H1 (cell line): ENCODE measurements at regions not wholly inside any gene's neighbourhood (a gene's known extent, or its start where the extent isn't known, plus 50 kb on each side); places are given as distances from the start of the nearest gene placed in this dataset.

Experiments used
- CTCF ChIA-PET: fragments of 300-600 bp; sonication (Branson Sonifier 250); formaldehyde crosslinking; loops from one replicate; lab custom pipeline; 2021; ENCODE audit not compliant: partially characterized antibody; lab: Charles Lee
- POLR2A ChIA-PET: fragments of 300-600 bp; sonication (Branson Sonifier 250); formaldehyde crosslinking; loops from one replicate; lab custom pipeline; 2021; ENCODE audit warnings: inconsistent platforms; ENCODE audit not compliant: partially characterized antibody; lab: Charles Lee
- DNase-seq, 2 experiments: peaks; one replicate each; pipeline versions ENCODE4 v3.0.0 to v3.0.0-alpha.2; 2010 to 2022; ENCODE audit warnings: low spot score in 2 of 2, low read depth in 1 of 2, mixed read lengths in 1 of 2
- FAIRE-seq: peaks from 2 replicates; lab custom pipeline; 2011; peaks lifted over from hg19 to GRCh38; lab: Jason Lieb, UNC
- H2AFZ ChIP-seq: 2 replicates; pipeline ENCODE4 v1.8.1; 2012; ENCODE audit warnings: low read length, inconsistent platforms
- H2AK5ac ChIP-seq: 2 replicates; pipeline ENCODE4 v1.6.1; 2013; ENCODE audit warnings: low read depth, low read length
- H2BK120ac ChIP-seq: replicated peaks from 2 replicates; pipeline ENCODE3; 2013; ENCODE audit warnings: low read depth, low read length, inconsistent platforms
- H2BK12ac ChIP-seq: 2 replicates; pipeline ENCODE4 v1.6.1; 2013; ENCODE audit warnings: low read depth, low read length
- H2BK15ac ChIP-seq: 2 replicates; pipeline ENCODE4 v1.6.1; 2013; ENCODE audit warnings: low read length
- H2BK20ac ChIP-seq: 2 replicates; pipeline ENCODE4 v1.6.1; 2013; ENCODE audit warnings: low read length
- H2BK5ac ChIP-seq: 2 replicates; pipeline ENCODE4 v1.6.1; 2013; ENCODE audit warnings: low read depth, low read length
- H3K14ac ChIP-seq: 2 replicates; pipeline ENCODE4 v1.6.1; 2013; ENCODE audit warnings: inconsistent platforms; ENCODE audit not compliant: insufficient read length
- H3K18ac ChIP-seq: 2 replicates; pipeline ENCODE4 v1.6.1; 2013; ENCODE audit warnings: low read length; ENCODE audit errors: extremely low read depth
- H3K23ac ChIP-seq: 2 replicates; pipeline ENCODE4 v1.6.1; 2013; ENCODE audit warnings: inconsistent platforms; ENCODE audit not compliant: insufficient read length
- H3K23me2 ChIP-seq: 2 replicates; pipeline ENCODE4 v1.6.1; 2013; ENCODE audit warnings: low read depth, low read length
- H3K27ac ChIP-seq: 2 replicates; pipeline ENCODE4 v1.6.1; 2011; ENCODE audit warnings: low read depth, low read length, inconsistent platforms
- H3K27me3 ChIP-seq, 4 experiments: replicated peaks in 1 of 4; 1 replicate in 1 of 4; 2 replicates in 3 of 4; pipeline versions ENCODE4 v1.6.1 to v1.8.1; 2011 to 2013; ENCODE audit warnings: low read length in 3 of 4, mild to moderate bottlenecking in 3 of 4, inconsistent platforms in 2 of 4, mixed read lengths in 2 of 4, moderate library complexity in 1 of 4; ENCODE audit not compliant: control insufficient read depth in 3 of 4, insufficient read depth in 3 of 4; ENCODE audit errors: extremely low read depth in 1 of 4
- H3K36me3 ChIP-seq, 4 experiments: 2 replicates each; pipeline versions ENCODE4 v1.6.1 to v1.8.1; 2011 to 2013; ENCODE audit warnings: mild to moderate bottlenecking in 4 of 4, low read length in 3 of 4, moderate library complexity in 2 of 4, control low read depth in 1 of 4, inconsistent platforms in 1 of 4; ENCODE audit not compliant: insufficient read depth in 4 of 4, control insufficient read depth in 2 of 4
- H3K4ac ChIP-seq: replicated peaks from 2 replicates; pipeline ENCODE3; 2013; ENCODE audit warnings: low read length, low read depth, mixed read lengths, inconsistent platforms; ENCODE audit not compliant: insufficient read length
- H3K4me1 ChIP-seq, 4 experiments: replicated peaks in 1 of 4; 1 replicate in 1 of 4; 2 replicates in 3 of 4; pipeline versions ENCODE4 v1.6.1 to v1.8.1; 2011 to 2013; ENCODE audit warnings: low read length in 3 of 4, inconsistent platforms in 2 of 4, mixed read lengths in 1 of 4; ENCODE audit not compliant: insufficient read depth in 4 of 4, control insufficient read depth in 3 of 4
- H3K4me2 ChIP-seq, 2 experiments: 2 replicates each; pipeline versions ENCODE4 v1.6.1 to v1.8.1; 2011 to 2013; ENCODE audit warnings: low read depth in 2 of 2, low read length in 2 of 2, control low read depth in 1 of 2, inconsistent platforms in 1 of 2, mild to moderate bottlenecking in 1 of 2; ENCODE audit not compliant: insufficient read depth in 1 of 2
- H3K4me3 ChIP-seq, 4 experiments: fragments of 200-600, 300-600 bp in 1 of 4; sonication (generic), shearing (Covaris generic), sonication (Bioruptor Twin) in 1 of 4; 2 replicates each; pipeline versions ENCODE4 v1.5.1 to v1.8.1; 2011 to 2016; ENCODE audit warnings: low read length in 4 of 4, low read depth in 3 of 4, control low read depth in 2 of 4, inconsistent platforms in 2 of 4, mild to moderate bottlenecking in 2 of 4, mixed read lengths in 1 of 4, moderate library complexity in 1 of 4; ENCODE audit not compliant: insufficient read depth in 2 of 4; ENCODE audit errors: extremely low read depth in 1 of 4
- H3K56ac ChIP-seq: replicated peaks from 2 replicates; pipeline ENCODE3; 2013; ENCODE audit warnings: low read depth, mild to moderate bottlenecking, mixed read lengths, low read length, inconsistent platforms; ENCODE audit not compliant: insufficient read length
- H3K79me1 ChIP-seq: 2 replicates; pipeline ENCODE4 v1.6.1; 2013; ENCODE audit warnings: low read depth, low read length, control low read depth
- H3K79me2 ChIP-seq, 2 experiments: 2 replicates each; pipeline versions ENCODE4 v1.6.1 to v1.8.1; 2012 to 2013; ENCODE audit warnings: low read length in 2 of 2, mild to moderate bottlenecking in 2 of 2, inconsistent platforms in 1 of 2; ENCODE audit not compliant: insufficient read depth in 2 of 2, control insufficient read depth in 1 of 2
- H3K9ac ChIP-seq, 4 experiments: replicated peaks in 1 of 4; 1 replicate in 1 of 4; 2 replicates in 3 of 4; pipeline versions ENCODE4 v1.6.1 to v1.8.1; 2011 to 2013; ENCODE audit warnings: low read depth in 3 of 4, low read length in 3 of 4, control low read depth in 2 of 4, mild to moderate bottlenecking in 2 of 4, moderate library complexity in 2 of 4, inconsistent platforms in 1 of 4; ENCODE audit errors: extremely low read depth in 1 of 4
- H3K9me3 ChIP-seq, 2 experiments: 2 replicates each; pipeline versions ENCODE4 v1.6.1 to v1.8.1; 2012 to 2013; ENCODE audit warnings: mild to moderate bottlenecking in 2 of 2, moderate library complexity in 2 of 2, control low read depth in 1 of 2, inconsistent platforms in 1 of 2, low read depth in 1 of 2, low read length in 1 of 2, mixed read lengths in 1 of 2; ENCODE audit not compliant: insufficient read depth in 2 of 2
- H4K20me1 ChIP-seq, 2 experiments: replicated peaks in 1 of 2; 2 replicates each; pipeline versions ENCODE3 to v1.8.1; 2011 to 2013; ENCODE audit warnings: inconsistent platforms in 2 of 2, low read length in 2 of 2, mild to moderate bottlenecking in 1 of 2; ENCODE audit not compliant: insufficient read depth in 2 of 2, control insufficient read depth in 1 of 2
- H4K5ac ChIP-seq: 2 replicates; pipeline ENCODE4 v1.6.1; 2013; ENCODE audit warnings: low read length, low read depth, mixed read lengths, inconsistent platforms; ENCODE audit not compliant: insufficient read length
- H4K8ac ChIP-seq: 2 replicates; pipeline ENCODE4 v1.8.0; 2013; ENCODE audit warnings: mild to moderate bottlenecking, moderate library complexity, low read length, inconsistent platforms; ENCODE audit not compliant: insufficient read depth; ENCODE audit errors: extremely low read depth
- H4K91ac ChIP-seq: replicated peaks from 2 replicates; pipeline ENCODE3; 2013; ENCODE audit warnings: low read length, mixed read lengths, inconsistent platforms; ENCODE audit not compliant: insufficient read length
- CREB1 ChIP-seq: IDR thresholded peaks from 2 replicates; pipeline ENCODE4 v1.6.1; 2012; ENCODE audit warnings: inconsistent platforms
- GABPA ChIP-seq: IDR thresholded peaks from 2 replicates; pipeline ENCODE4 v1.6.1; 2011; ENCODE audit warnings: mild to moderate bottlenecking, low read length, moderate library complexity, borderline replicate concordance; ENCODE audit not compliant: insufficient read depth
- KDM4A ChIP-seq: IDR thresholded peaks from one replicate; pipeline ENCODE4 v1.7.1; 2012; ENCODE audit warnings: low read depth, mild to moderate bottlenecking, moderate library complexity, low read length, inconsistent platforms; ENCODE audit not compliant: severe bottlenecking
- RBBP5 ChIP-seq: IDR thresholded peaks from 2 replicates; pipeline ENCODE4 v1.7.1; 2012; ENCODE audit warnings: low read depth, mild to moderate bottlenecking, inconsistent platforms, low read length, moderate library complexity, borderline replicate concordance
- RNF2 ChIP-seq: fragments of 200-900, 300-1000 bp; sonication (generic); IDR thresholded peaks from 2 replicates; pipeline ENCODE4 v1.7.1; 2016; ENCODE audit warnings: borderline replicate concordance, low read depth, mild to moderate bottlenecking, antibody characterized with exemption, low read length; ENCODE audit not compliant: poor library complexity, severe bottlenecking; ENCODE audit errors: missing control alignments
- SAP30 ChIP-seq: fragments of 300-600 bp; sonication (generic); IDR thresholded peaks from 2 replicates; pipeline ENCODE4 v1.7.1; 2012; ENCODE audit warnings: low read length, moderate library complexity, mild to moderate bottlenecking, inconsistent platforms; ENCODE audit not compliant: insufficient read depth, insufficient replicate concordance
- SRF ChIP-seq: IDR thresholded peaks from 2 replicates; pipeline ENCODE4 v1.6.1; 2011; ENCODE audit warnings: mild to moderate bottlenecking, low read depth, low read length, moderate library complexity
- WGBS, 2 experiments: shearing (Covaris generic) in 1 of 2; methylation state at CpG; one replicate each; pipeline versions ENCODE4 v1.1.6 to v1.1.7; 2013 to 2015; ENCODE audit warnings: low lambda C conversion rate in 2 of 2, mixed read lengths in 2 of 2, inconsistent platforms in 1 of 2, low coverage in 1 of 2, missing lambda C conversion rate in 1 of 2; ENCODE audit not compliant: insufficient replicate concordance in 2 of 2, insufficient coverage in 1 of 2, insufficient read length in 1 of 2; ENCODE audit errors: extremely low coverage in 1 of 2, missing lambda C conversion rate in 1 of 2; 5-methylcytosine and 5-hydroxymethylcytosine counted together
- TF ChIP-seq, protein P1 (sequence below): IDR thresholded peaks from 2 replicates; pipeline ENCODE4 v1.6.1; 2012; ENCODE audit warnings: inconsistent platforms

DNA sequence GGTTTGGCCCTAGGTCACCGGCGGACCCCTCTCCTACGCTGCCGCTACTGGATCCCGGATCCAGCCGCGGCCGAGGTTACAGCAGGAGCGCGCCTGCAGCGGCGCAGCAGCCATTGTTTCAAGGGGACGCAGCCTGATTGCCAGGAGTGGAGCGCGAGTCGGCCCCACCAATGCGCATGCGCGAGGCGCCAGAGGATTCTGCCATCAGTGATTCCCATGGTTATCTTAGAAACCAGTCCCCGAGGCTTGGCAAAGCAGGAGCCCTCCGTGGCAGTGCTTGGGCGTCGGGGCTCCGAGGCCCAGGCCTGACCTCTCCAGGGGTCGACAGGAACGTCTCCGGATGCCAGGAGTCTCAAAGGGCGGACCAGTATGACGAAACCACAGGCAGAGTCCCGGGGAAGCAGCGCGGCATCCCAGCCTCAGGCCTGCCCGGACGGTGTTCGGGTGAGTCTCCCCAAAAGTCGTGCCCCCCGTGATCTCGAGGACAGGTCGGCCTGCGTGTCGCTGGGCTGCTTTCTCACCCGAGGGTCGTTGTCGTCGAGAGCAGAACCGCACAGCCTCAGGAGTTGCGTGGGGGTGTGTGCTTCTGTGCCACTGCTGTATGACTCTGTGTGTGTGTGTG, 608.5 kb downstream of the KCNJ18 start:
- H4K20me1 ChIP-seq: no peaks in the 10 kb centered on the region
- DNase-seq (no peak), FAIRE-seq (no peak)
- no peak overlapping the region for H2BK15ac ChIP-seq
- no peaks in the 10 kb centered on the region for H3K4me1 ChIP-seq
- no peak overlapping the region for H2BK20ac ChIP-seq
- no peak overlapping the region for H3K23ac ChIP-seq
- CTCF ChIA-PET: no interaction called here
- no peak overlapping the region for H3K56ac ChIP-seq
- POLR2A ChIA-PET: no interaction called here
- H3K14ac ChIP-seq: no peak overlapping the region
- H3K4me3 ChIP-seq: no peak overlapping the region
- H3K18ac ChIP-seq: no peak overlapping the region
- H3K9me3 ChIP-seq: peaks cover 52 to 94% of the 10 kb centered on the region in 2 experiments
- H2AFZ ChIP-seq: no peak overlapping the region
- H3K4ac ChIP-seq: no peak overlapping the region
- no peaks in the 10 kb centered on the region for H3K27me3 ChIP-seq
- no peaks in the 10 kb centered on the region for H3K36me3 ChIP-seq
- no peak overlapping the region for H2AK5ac ChIP-seq
- no peak overlapping the region for H3K9ac ChIP-seq
- TF ChIP-seq SAP30 (no peak), CREB1 (no peak), RNF2 (no peak), RBBP5 (no peak), GABPA (no peak), KDM4A (no peak), SRF (no peak)
- TF ChIP-seq, protein P1, sequence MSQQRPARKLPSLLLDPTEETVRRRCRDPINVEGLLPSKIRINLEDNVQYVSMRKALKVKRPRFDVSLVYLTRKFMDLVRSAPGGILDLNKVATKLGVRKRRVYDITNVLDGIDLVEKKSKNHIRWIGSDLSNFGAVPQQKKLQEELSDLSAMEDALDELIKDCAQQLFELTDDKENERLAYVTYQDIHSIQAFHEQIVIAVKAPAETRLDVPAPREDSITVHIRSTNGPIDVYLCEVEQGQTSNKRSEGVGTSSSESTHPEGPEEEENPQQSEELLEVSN: no peak
- H4K8ac ChIP-seq: no peak overlapping the region
- H2BK12ac ChIP-seq: no peak overlapping the region
- H3K4me2 ChIP-seq: no peak overlapping the region
- H4K91ac ChIP-seq: no peak overlapping the region
- H2BK120ac ChIP-seq: no peak overlapping the region
- no peaks in the 10 kb centered on the region for H3K79me1 ChIP-seq
- H4K5ac ChIP-seq: no peak overlapping the region
- H3K79me2 ChIP-seq: no peaks in the 10 kb centered on the region
- no peak overlapping the region for H2BK5ac ChIP-seq
- WGBS, 2 experiments: 89% methylated on average over 31 of the region's 48 CpGs; no CpG with 5 or more reads in 1 of the 2 experiments
- H3K23me2 ChIP-seq: no peaks in the 10 kb centered on the region
- H3K27ac ChIP-seq: no peak overlapping the region
